ENCODE measurements at regions not wholly inside any gene's neighbourhood (a gene's known extent, or its start where the extent isn't known, plus 50 kb on each side); places are given as distances from the start of the nearest gene placed in this dataset.

GRCh38 chr9:23145467-23145866 is 680.6 kb downstream of the ELAVL2 start:
- TF ChIP-seq CTCF (IDR thresholded peaks at IDR 0.05; ENCODE audit: insufficient read depth, low read length, poor library complexity, severe bottlenecking) (no peak), EZH2phosphoT487 (conservative IDR thresholded peaks at IDR 0.05; ENCODE audit: low read length) (no peak)

Data from SU-DHL-6 (cell line).